Lung microvascular endothelial cell (primary cell): ENCODE measurements at regions not wholly inside any gene's neighbourhood (a gene's known extent, or its start where the extent isn't known, plus 50 kb on each side); places are given as distances from the start of the nearest gene placed in this dataset.

ENCODE experiments used
- DNase-seq, 2 donors: peaks; one replicate each; pipeline versions ENCODE4 v3.0.0 to v3.0.0-alpha.2; 2010; ENCODE audit warnings: low read depth in 2 of 2

DNA sequence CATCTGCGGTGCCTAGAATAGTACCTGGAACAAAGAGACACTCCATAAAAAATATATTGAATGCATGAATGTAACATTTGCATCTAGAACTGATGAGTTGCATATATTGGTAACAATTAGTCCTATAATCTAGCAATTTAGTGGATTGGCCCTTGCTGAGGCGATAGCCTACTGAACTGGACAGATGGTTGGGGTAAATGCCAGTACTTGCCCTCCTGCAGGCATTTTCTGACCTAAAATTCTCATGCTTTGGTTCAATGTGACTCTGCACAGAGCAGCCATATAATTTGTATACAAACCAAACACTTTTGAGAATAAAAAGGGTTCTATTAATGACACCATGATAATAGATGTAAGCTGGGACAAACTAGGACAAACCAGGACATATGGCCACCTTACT, 313.6 kb downstream of the OLFM3 start:
- DNase-seq: no peak

DNA sequence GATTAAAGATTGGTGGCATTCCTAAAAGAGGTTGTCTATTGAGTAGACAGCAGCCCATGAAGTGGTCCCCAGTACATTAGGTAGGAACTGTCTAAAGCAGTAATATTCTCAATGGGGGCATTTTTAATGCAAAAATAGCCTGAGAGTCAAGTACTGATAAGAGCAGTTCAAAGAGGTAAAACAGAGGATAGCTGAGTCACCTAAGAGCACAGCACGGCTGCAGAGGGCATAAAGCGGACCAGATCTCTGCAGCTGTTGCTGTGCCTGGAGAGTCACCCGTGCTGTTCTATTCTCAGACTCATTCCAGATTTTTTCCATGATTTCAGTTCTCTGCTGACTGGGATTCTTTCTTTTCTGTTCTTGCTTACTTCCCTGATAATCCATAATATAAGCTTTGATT, 313.2 kb downstream of the OLFM3 start:
- no peak for DNase-seq

DNA sequence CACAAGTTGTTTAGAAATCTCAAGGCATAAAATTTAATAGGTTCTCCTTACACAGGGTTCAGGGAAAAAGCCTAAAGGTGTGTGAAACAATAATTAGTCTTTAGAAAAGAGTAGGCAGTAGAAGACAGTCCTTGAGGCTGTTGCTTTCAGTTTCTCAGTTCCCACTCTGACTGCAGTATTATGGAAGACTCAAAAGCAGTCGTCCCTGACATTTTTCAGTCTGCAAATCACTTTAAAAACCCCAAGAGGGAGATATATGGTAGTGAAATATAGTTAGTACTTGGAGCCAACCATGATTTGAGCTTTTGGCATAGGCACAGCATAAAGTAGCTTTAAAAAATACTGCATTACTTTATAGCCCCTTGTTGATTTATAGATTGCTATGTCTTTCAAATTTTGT, 299.7 kb downstream of the OLFM3 start:
- DNase-seq: no peak

DNA sequence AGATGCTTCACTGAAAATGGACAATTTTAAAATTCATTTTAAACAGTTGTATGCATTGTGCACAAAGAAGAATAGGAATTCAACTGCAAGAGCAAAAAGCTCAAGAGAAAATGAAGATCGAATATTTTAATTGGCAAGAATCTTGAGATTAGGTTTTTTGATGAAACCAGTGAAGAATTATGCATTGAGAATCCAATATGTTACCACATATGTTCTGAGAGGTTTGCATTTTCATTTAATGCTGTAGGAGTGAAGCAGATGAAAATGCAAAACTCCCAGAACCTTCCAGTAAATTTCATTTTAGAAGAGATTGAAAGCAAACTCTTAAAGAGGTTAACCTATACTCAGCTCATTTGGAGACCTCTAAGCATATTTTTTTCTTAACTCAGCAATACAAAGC, 298.0 kb downstream of the OLFM3 start:
- no peak for DNase-seq

DNA sequence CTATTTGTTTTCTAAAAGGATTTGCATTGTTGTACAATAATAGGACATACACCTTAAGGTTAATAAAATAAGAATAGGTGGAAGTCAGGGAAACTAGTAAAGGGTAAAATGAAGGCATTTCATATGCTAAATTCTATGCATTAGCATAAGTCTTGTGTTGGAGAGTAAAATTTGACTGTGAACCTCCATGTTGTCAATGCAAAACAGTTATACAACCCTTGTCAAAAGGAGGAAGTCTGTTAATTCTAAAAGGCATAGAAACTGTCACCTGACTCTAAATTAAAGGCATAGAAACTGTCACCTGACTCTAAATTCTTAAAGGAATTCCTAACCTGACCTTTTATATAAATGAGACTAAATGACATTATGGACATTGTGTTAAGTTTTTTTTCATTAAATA, 291.8 kb downstream of the OLFM3 start:
- DNase-seq: no peak

DNA sequence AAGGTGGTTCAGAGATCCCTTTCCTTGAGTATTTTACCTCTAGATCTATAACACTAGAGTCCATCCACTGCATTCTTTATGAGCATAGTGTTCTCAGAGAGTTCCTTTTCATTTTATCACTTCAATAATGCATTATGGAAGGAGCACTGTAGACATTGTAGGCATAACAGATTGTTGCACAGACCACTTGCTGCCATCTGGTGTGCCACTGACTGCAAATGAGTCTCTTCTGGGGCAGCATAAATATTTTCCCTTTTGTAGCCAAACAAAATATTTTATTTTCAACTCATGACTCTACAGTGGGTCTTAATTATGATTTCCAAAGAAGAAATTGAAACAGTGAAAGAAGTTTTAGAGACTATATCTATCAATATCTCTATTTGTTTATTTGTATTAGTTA, 290.4 kb downstream of the OLFM3 start:
- DNase-seq: no peak

DNA sequence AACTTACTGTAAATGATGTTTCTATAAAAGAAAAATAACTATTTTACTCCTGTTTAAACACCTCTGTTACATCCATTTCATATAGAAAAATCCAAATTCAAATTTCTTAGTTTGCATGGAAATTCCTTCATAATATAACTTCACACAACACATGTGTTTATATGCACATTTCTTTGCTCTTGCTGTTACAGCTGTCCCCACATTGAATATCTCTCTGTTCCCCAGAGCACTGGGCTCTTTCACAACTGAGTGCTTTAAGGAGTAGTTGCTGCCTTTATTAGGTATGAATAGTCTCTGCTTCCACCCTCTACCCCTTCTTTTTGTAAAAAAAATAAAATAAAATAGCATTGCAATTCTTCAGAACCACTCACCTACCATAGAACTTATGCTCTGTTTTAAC, 287.0 kb downstream of the OLFM3 start:
- DNase-seq: no peak

DNA sequence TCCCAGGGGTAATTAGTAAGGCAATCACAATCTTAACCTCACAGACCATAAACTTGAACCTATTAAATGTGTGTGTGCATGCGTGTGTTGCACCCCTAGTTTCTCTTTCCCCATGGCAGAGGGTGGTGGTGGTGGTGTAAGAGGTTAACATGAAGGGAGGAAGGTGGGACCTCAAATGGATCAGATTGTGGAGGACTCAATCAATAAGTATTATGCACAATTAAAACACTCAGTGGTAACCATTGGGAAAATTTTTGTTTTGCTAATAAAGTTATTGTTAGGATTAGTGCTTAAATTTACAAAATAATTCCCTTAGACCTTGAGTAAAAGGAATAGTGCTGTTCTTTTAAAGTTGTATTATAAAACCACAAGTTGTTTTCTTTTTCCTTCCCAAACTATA, 283.0 kb downstream of the OLFM3 start:
- DNase-seq: no peak

DNA sequence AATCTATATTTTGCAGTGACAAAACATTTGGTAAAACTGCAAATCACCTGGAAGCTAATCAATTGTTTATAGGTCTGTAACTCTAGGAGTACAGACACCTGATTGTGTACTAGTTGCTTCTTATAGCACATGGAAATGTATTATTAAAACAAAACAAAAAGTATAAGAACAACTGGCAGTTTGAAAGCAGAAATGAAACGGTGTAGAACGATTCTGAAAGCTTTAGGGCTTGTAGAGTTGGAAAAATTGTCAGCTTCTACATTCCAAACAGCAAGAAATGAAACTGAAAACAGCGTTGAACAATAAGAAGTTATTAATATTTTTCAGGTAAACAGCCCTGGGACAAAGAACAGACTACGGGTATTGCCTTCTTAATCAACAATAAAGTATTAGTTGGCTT, 273.3 kb downstream of the OLFM3 start:
- no peak for DNase-seq

DNA sequence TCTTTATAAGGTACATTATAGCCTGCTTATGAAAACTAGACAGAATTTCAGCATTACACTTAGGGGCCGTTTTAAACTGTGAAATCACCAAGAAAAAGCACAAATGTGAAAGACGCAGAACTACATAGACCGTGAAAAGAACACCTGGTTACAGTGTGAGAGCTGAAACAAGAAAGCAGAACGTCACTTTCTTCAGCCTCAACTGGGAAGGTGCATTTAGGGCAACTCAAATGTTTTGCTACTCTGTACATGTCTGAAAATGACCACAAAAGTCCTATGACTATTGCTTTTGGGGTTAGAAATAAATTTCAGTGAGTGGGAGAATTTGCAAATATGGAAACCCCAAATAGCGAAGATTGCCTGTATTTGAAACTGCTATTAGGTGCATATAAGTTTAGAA, 268.7 kb downstream of the OLFM3 start:
- DNase-seq: no peak

DNA sequence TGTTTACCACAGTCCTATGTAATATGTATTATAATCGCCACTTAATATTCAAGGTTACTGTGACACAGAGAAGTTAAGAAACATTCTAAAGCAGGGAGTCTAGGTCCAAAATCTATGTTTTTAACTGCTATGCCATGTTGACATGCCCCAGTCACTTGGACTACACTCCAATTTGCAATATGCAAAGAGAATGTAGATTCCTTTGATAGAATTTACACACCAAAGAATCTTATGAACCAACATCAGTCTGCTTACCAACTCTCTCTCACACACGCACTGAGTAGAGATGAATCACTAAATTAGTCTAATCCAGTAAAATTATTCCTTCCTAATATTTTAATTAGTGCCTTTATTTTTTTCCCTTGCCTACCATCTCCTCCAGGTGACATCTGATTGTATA, 266.2 kb downstream of the OLFM3 start:
- DNase-seq: no peak

DNA sequence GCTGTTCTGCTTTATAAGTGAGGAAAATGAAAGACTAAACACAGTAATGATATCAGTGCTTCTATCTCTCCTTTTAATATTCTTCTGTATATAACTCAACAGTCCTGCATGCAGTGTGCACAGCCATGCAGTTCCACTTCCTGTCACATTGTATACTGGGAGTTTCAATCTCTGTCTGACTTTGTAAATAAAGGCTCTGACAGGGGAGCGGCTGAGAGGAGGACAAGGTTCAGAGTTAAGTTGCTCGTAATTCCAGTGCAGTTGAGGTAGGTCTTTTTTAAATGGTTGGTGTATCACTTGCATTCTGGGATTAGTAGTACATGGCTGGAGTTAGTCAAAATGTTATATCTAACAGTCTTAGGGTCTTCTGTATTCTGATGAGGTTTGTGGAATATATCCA, 264.5 kb downstream of the OLFM3 start:
- DNase-seq: no peak

DNA sequence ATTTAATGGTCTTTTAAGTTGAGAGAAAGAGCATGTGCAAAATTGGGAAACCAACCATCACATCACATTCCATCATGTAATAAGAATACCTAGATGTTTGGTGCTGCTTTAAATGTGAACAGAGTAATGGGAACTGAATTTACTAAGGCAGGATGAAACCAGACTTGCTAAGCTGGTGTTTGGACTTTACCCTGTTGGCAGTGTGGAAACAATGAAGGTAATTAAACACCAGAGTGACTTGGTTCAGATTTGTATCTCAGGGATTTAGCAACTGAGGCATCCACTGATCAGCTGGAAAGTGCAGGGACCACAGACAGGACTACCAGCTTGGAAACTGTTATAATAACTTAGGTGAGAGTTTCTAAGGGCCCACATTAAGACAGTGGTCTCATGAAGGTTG, 263.4 kb downstream of the OLFM3 start:
- DNase-seq: no peak

DNA sequence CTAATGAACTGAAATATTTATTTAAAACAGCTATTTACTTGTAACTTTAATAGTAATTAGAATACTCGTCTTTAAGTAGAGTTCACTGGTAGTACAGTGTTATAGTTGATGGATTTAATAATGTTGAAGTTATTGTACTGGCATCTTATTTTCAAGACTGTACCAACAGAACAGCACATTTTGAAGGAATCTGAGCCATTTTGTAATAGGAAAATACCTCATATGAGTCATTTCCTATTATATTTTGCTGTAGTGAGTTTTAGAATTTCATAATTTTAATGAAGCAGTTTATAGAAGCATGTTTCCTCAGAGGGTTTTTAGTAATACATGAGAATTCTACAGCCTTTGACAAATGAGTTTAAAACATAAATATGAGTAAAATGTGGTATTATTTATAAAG, 258.3 kb downstream of the OLFM3 start:
- peak; percentile 40 to 64 for DNase-seq

DNA sequence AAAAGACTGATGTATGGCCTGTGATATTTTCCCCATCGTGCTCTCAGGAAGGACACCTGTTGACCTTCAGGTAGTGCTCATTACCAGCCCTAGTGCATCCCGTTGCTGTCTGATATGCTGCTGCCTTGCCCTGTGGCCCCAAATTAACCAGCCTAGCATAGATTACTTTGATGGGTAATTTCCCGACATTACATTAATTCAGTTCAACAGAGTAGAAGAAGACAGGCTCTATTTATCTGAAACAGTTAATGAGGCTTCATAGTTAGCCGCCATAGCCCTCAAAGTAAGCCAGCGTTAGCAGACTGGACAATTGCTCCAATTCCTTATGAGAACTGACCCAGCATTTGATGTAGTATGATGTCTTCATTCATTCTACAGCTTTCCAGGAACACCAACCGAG, 257.6 kb downstream of the OLFM3 start:
- no peak for DNase-seq

DNA sequence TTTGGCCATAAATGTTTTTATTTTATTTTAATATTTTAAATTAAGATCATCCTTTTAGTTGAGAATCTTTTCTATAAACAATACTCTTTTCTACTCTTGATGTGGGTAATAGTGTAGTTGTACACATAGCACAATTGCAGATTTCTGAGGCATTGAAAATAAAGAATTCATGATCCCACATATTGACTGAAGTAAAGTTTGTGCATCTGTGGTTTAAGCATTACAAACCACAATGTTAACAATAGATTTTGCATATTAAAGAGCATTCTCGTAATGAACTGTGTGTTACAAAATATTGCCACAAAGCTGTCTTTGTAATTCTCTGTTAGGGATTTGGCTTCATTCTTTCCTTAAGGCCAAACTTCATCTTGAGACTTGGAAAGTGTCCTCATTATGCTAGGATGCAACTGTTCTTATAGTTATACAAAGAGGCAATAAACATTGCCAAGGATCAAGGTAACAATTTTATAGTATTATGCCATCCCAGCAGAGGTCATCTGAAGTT, 256.8 kb downstream of the OLFM3 start:
- no peak for DNase-seq

DNA sequence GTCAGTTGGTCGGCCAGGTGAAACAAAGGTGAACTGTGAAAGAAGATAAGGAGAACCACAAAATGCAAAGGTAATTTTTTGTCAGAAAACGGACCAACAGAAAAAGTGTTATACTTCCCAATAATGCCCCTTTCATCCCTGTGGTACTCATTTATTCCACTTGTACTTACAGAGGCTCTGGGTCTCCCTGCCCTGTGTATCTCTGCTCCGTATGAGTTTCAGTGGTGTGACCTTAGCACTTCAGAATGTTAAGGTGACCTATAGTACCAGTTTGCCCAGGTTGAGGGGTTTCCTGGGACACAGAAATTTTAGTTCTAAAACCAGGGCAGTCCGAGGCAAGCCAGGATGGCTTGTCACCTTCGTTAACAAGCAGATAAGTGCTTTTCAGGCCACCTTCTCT, 254.8 kb downstream of the OLFM3 start:
- no peak for DNase-seq

DNA sequence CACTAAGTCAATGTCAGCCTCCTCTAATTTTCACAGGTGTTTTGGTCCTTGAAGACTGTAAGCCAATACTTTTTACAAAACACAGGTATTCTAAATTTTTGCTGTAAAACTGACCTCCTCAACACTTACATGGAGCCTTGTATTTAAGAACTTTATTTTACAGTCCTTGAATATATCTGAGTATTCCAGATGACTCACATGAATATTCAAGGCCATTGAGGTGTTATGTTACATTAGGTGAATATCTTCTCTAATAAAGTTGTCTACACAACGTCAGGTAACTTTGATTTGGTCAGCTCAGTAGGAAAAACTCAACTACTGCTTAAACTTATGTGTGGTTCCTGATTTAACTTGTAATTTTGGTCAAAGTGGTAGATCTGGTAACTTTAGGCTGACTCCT, 254.2 kb downstream of the OLFM3 start:
- DNase-seq: no peak

DNA sequence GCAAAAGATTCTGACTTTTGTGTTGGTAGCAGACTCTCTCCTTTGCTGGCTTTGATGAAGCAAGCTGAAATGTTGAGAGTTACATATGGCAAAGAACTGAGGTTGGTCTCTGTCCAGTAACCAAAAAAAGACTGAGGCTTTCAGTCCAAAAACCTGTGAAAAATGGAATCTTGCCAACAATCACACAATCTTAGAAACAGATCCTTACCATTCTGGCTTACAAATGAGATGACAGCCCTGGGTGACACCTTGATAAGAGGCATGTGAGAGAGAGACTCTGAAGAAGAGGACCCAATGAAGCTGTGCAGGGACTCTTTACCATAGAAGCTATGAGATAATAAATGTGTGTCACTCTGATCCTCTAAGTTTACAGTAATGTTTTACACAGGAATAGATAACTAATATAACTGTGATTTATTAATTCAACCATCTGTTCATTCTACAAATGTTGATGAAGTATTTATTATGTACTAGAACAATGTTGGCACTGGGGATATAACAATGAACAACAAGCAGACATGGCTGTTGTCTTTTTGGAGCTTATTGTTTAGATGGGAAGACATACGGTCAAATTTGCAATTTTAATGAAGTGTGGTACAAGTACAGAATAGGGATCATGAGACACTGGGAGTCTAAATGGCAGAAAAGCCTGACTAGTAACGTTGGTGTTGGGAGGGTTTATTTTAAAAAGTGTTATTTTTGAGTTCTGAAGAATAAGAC, 251.0 kb downstream of the OLFM3 start:
- no peak for DNase-seq

DNA sequence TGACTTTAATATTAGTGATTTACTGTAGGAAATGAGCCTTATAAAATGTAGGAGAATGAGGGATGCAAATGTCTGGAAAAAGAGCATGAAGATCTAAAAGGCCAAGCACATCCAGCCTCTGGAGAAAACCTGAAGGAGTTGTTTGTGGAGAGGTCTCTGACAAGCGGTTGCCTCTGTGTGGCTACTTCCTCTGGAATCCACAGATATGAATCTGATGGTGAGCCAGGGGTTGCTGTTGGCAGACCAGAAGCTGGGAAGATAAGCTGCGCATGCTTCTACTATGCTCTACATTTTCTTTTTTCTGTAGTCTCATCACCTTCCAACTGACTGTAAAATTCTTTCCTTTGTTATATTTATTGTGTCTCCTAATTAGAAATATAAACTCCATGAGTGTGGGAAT, 248.6 kb downstream of the OLFM3 start:
- no peak for DNase-seq
